Sigmoid colon (tissue), 6 donors: ENCODE measurements at regions not wholly inside any gene's neighbourhood (a gene's known extent, or its start where the extent isn't known, plus 50 kb on each side); places are given as distances from the start of the nearest gene placed in this dataset.

Experiments
- DNase-seq: peaks from one replicate; pipeline ENCODE4 v3.0.0-alpha.2; 2019
- H3K27ac ChIP-seq, 4 donors: fragments of 200-600 bp; sonication (generic); one replicate each; pipeline ENCODE4 v1.5.1; 2016 to 2019; ENCODE audit warnings: mild to moderate bottlenecking in 1 of 4
- H3K27me3 ChIP-seq, 3 donors: fragments of 200-600 bp; sonication (generic); one replicate each; pipeline ENCODE4 v1.5.1; 2019; ENCODE audit warnings: mild to moderate bottlenecking in 1 of 3
- H3K36me3 ChIP-seq, 4 donors: fragments of 200-600 bp; sonication (generic); one replicate each; pipeline ENCODE4 v1.5.1; 2016 to 2019
- H3K4me1 ChIP-seq, 4 donors: fragments of 200-600 bp; sonication (generic); one replicate each; pipeline ENCODE4 v1.5.1; 2017 to 2019
- H3K4me3 ChIP-seq, 4 donors: fragments of 200-600 bp; sonication (generic); one replicate each; pipeline ENCODE4 v1.5.1; 2017 to 2019; ENCODE audit warnings: mild to moderate bottlenecking in 2 of 4, moderate library complexity in 1 of 4
- H3K9me3 ChIP-seq, 4 donors: fragments of 200-600 bp in 3 of 4; sonication (generic) in 3 of 4; one replicate each; pipeline versions ENCODE4 v1.5.1 to v1.6.1; 2013 to 2019
- CTCF ChIP-seq, 4 experiments: fragments of 450-650 bp in 3 of 4; fragments of 200-600 bp in 1 of 4; IDR thresholded peaks; one replicate each; pipeline ENCODE4 v1.5.1; 2016 to 2019; ENCODE audit warnings: antibody characterized with exemption in 4 of 4, mild to moderate bottlenecking in 3 of 4, moderate library complexity in 2 of 4
- EP300 ChIP-seq, 4 donors: sonication (generic); formaldehyde crosslinking; IDR thresholded peaks; one replicate each; pipeline ENCODE4 v1.6.1; 2017; ENCODE audit warnings: antibody characterized with exemption in 4 of 4
- POLR2A ChIP-seq, 2 donors: fragments of 450-650 bp; IDR thresholded peaks; one replicate each; pipeline ENCODE4 v1.6.1; 2016; ENCODE audit warnings: antibody characterized with exemption in 2 of 2, mild to moderate bottlenecking in 2 of 2, moderate library complexity in 2 of 2
- POLR2AphosphoS5 ChIP-seq, 4 donors: sonication (generic); formaldehyde crosslinking; IDR thresholded peaks; one replicate each; pipeline ENCODE4 v1.6.1; 2017; ENCODE audit warnings: antibody characterized with exemption in 4 of 4
- WGBS, 2 donors: extraction: QIAGEN DNeasy Blood & Tissue Kit; methylation state at CpG; one replicate each; pipeline ENCODE4 v1.1.7; 2013; 5-methylcytosine and 5-hydroxymethylcytosine counted together
- intact Hi-C: fragments of 100-400 bp; cut with DNase I; formaldehyde crosslinking; loops from one replicate; pipeline ENCODE4 v1.15.1; 2023
- donor health status: healthy with polysubstance abuse.
- donor health status: healthy.

GRCh38 chr13:65606622-65607021 is 1623.5 kb downstream of the PCDH9 start:
- 81 to 82% methylated on average over 2 of the region's 2 CpGs for WGBS, 2 donors

GRCh38 chr13:65605396-65605795 is 1624.7 kb downstream of the PCDH9 start:
- no peaks in the 10 kb centered on the region for H3K27me3 ChIP-seq
- H3K27ac ChIP-seq = no peak overlapping the region
- no peak overlapping the region for H3K4me3 ChIP-seq
- H3K36me3 ChIP-seq = no peaks in the 10 kb centered on the region
- H3K9me3 ChIP-seq = no peaks in the 10 kb centered on the region
- no peak for DNase-seq
- intact Hi-C loops = no loop called here
- TF ChIP-seq CTCF (IDR thresholded peaks at IDR 0.05) (no peak), EP300 (IDR thresholded peaks at IDR 0.05) (no peak), POLR2A (IDR thresholded peaks at IDR 0.05) (no peak), POLR2AphosphoS5 (IDR thresholded peaks at IDR 0.05) (no peak)
- peaks cover 0 to 4% (median 0%) of the 10 kb centered on the region in 4 donors for H3K4me1 ChIP-seq

More at GRCh38 chr13:65606622-65607021, 1623.5 kb downstream of the PCDH9 start:
- TF ChIP-seq CTCF (IDR thresholded peaks at IDR 0.05) (no peak), EP300 (IDR thresholded peaks at IDR 0.05) (no peak), POLR2AphosphoS5 (IDR thresholded peaks at IDR 0.05) (no peak), POLR2A (IDR thresholded peaks at IDR 0.05) (no peak)
- H3K27ac ChIP-seq = no peak overlapping the region
- no peaks in the 10 kb centered on the region for H3K9me3 ChIP-seq
- no peak for DNase-seq
- intact Hi-C loops = no loop called here
- no peaks in the 10 kb centered on the region for H3K27me3 ChIP-seq
- H3K36me3 ChIP-seq = no peaks in the 10 kb centered on the region
- H3K4me1 ChIP-seq = peaks cover 0 to 4% (median 0%) of the 10 kb centered on the region in 4 donors
- H3K4me3 ChIP-seq = no peak overlapping the region

- intact Hi-C loops = no loop called here
- no peak overlapping the region for H3K27ac ChIP-seq
- no peak for DNase-seq
Measured at GRCh38 chr13:65603160-65603559, 1627.0 kb downstream of the PCDH9 start.

GRCh38 chr13:65601855-65602254 is 1628.3 kb downstream of the PCDH9 start:
- H3K36me3 ChIP-seq = no peaks in the 10 kb centered on the region
- H3K27ac ChIP-seq = no peak overlapping the region
- WGBS, 2 donors = 62 to 69% methylated on average over 1 of the region's 1 CpG
- intact Hi-C loops = no loop called here
- DNase-seq = no peak
- no peaks in the 10 kb centered on the region for H3K9me3 ChIP-seq
- TF ChIP-seq POLR2AphosphoS5 (IDR thresholded peaks at IDR 0.05) (no peak), POLR2A (IDR thresholded peaks at IDR 0.05) (no peak), EP300 (IDR thresholded peaks at IDR 0.05) (no peak), CTCF (IDR thresholded peaks at IDR 0.05) (no peak)
- H3K4me1 ChIP-seq = peaks cover 0 to 4% (median 0%) of the 10 kb centered on the region in 4 donors
- H3K4me3 ChIP-seq = no peak overlapping the region
- no peaks in the 10 kb centered on the region for H3K27me3 ChIP-seq

More at GRCh38 chr13:65603160-65603559, 1627.0 kb downstream of the PCDH9 start:
- no peak for TF ChIP-seq CTCF (IDR thresholded peaks at IDR 0.05)
- no peak for TF ChIP-seq POLR2AphosphoS5 (IDR thresholded peaks at IDR 0.05)
- no peak for TF ChIP-seq EP300 (IDR thresholded peaks at IDR 0.05)
- TF ChIP-seq POLR2A (IDR thresholded peaks at IDR 0.05) = no peak
- Histone ChIP-seq H3K36me3 (no peaks in the 10 kb centered on the region), H3K4me3 (no peak overlapping the region), H3K27me3 (no peaks in the 10 kb centered on the region), H3K9me3 (no peaks in the 10 kb centered on the region), H3K4me1 (peaks cover 0 to 4% (median 0%) of the 10 kb centered on the region in 4 donors)
- 85 to 90% methylated on average over 3 of the region's 3 CpGs for WGBS, 2 donors

GRCh38 chr13:65600702-65601101 is 1629.4 kb downstream of the PCDH9 start:
- TF ChIP-seq EP300 (IDR thresholded peaks at IDR 0.05) (no peak), CTCF (IDR thresholded peaks at IDR 0.05) (no peak), POLR2AphosphoS5 (IDR thresholded peaks at IDR 0.05) (no peak), POLR2A (IDR thresholded peaks at IDR 0.05) (no peak)
- H3K27ac ChIP-seq = no peak overlapping the region
- 66 to 74% methylated on average over 4 of the region's 4 CpGs for WGBS, 2 donors

More at GRCh38 chr13:65600702-65601101, 1629.4 kb downstream of the PCDH9 start:
- H3K4me3 ChIP-seq = no peak overlapping the region
- no peaks in the 10 kb centered on the region for H3K36me3 ChIP-seq
- no peaks in the 10 kb centered on the region for H3K9me3 ChIP-seq
- no peak for DNase-seq
- no peaks in the 10 kb centered on the region for H3K27me3 ChIP-seq
- peaks cover 0 to 4% (median 0%) of the 10 kb centered on the region in 4 donors for H3K4me1 ChIP-seq
- intact Hi-C loops = no loop called here
